ENCODE measurements at regions not wholly inside any gene's neighbourhood (a gene's known extent, or its start where the extent isn't known, plus 50 kb on each side); places are given as distances from the start of the nearest gene placed in this dataset.

GRCh38 chr18:71842666-71843065 is 701.5 kb downstream of the CBLN2 start:
- intact Hi-C loops (cut with micrococcal nuclease; ENCODE audit: unreplicated experiment) (no loop called here), in situ Hi-C loops (cut with HindIII; ENCODE audit: low pct_unique_long_range_greater_than_20kb, low sequenced_read_pairs) (no loop called here)
- no peak for DNase-seq (ENCODE audit: low read depth, low spot score)
- ATAC-seq = no peak
- CTCF ChIA-PET = no interaction called here
- POLR2A ChIA-PET = no interaction called here
- H3K27me3 ChIP-seq (ENCODE audit: control insufficient read depth, insufficient read depth, low read length) = no peaks in the 10 kb centered on the region
- no TSS peak for BruUV-seq (replicated peaks)
- H3K36me3 ChIP-seq (ENCODE audit: control insufficient read depth, insufficient read depth, low read length) = no peaks in the 10 kb centered on the region
- H3K4me1 ChIP-seq (ENCODE audit: control insufficient read depth, insufficient read depth, low read length) = no peaks in the 10 kb centered on the region
- H3K27ac ChIP-seq (ENCODE audit: low read length) = no peak overlapping the region
- H3K4me3 ChIP-seq (ENCODE audit: low read depth in 2 of 2, low read length in 2 of 2) = no peak overlapping the region
- TF ChIP-seq SIN3A (IDR thresholded peaks at IDR 0.05; ENCODE audit: borderline replicate concordance, insufficient read depth, low read depth, low read length) (no peak), TCF7L2 (IDR thresholded peaks at IDR 0.05; ENCODE audit: low read depth, low read length) (no peak), POLR2AphosphoS5 (IDR thresholded peaks at IDR 0.05; ENCODE audit: low read depth, low read length) (no peak), CTCF (IDR thresholded peaks at IDR 0.05) (no peak), REST (IDR thresholded peaks at IDR 0.05; ENCODE audit: insufficient read depth in 1 of 2, low read depth in 2 of 2, low read length in 1 of 2) (no peak)
- H3K9me3 ChIP-seq (ENCODE audit: control insufficient read depth, insufficient read depth, low read depth, low read length) = no peaks in the 10 kb centered on the region

- ATAC-seq (no peak), DNase-seq (ENCODE audit: low read depth, low spot score) (no peak)
- Histone ChIP-seq H3K4me1 (ENCODE audit: control insufficient read depth, insufficient read depth, low read length) (no peaks in the 10 kb centered on the region), H3K4me3 (ENCODE audit: low read depth in 2 of 2, low read length in 2 of 2) (no peak overlapping the region), H3K27ac (ENCODE audit: low read length) (no peak overlapping the region), H3K27me3 (ENCODE audit: control insufficient read depth, insufficient read depth, low read length) (no peaks in the 10 kb centered on the region), H3K9me3 (ENCODE audit: control insufficient read depth, insufficient read depth, low read depth, low read length) (no peaks in the 10 kb centered on the region; the same call in 1 of the 2 replicates), H3K36me3 (ENCODE audit: control insufficient read depth, insufficient read depth, low read length) (no peaks in the 10 kb centered on the region)
- BruUV-seq (replicated peaks) = no TSS peak
- in situ Hi-C loops (cut with HindIII; ENCODE audit: low pct_unique_long_range_greater_than_20kb, low sequenced_read_pairs) = no loop called here
- TF ChIP-seq SIN3A (IDR thresholded peaks at IDR 0.05; ENCODE audit: borderline replicate concordance, insufficient read depth, low read depth, low read length) = no peak
- no peak for TF ChIP-seq TCF7L2 (IDR thresholded peaks at IDR 0.05; ENCODE audit: low read depth, low read length)
- no peak for TF ChIP-seq POLR2AphosphoS5 (IDR thresholded peaks at IDR 0.05; ENCODE audit: low read depth, low read length)
- TF ChIP-seq CTCF (IDR thresholded peaks at IDR 0.05) = no peak
- TF ChIP-seq REST (IDR thresholded peaks at IDR 0.05; ENCODE audit: insufficient read depth in 1 of 2, low read depth in 2 of 2, low read length in 1 of 2) = no peak
- intact Hi-C loops (cut with micrococcal nuclease; ENCODE audit: unreplicated experiment) = no loop called here
- ChIA-PET POLR2A (no interaction called here), CTCF (no interaction called here)
Observed at GRCh38 chr18:71837547-71837946, 706.6 kb downstream of the CBLN2 start.
